Stimulated activated CD4-positive, alpha-beta T cell treated with anti-CD3 and anti-CD28 coated beads, Interleukin-12 subunit alpha, Interleukin-12 subunit beta, amount 100 ng/mL, for 48 hours (primary cell): ENCODE measurements at regions not wholly inside any gene's neighbourhood (a gene's known extent, or its start where the extent isn't known, plus 50 kb on each side); places are given as distances from the start of the nearest gene placed in this dataset.

ENCODE experiments used
- DNase-seq, 3 donors: peaks; one replicate each; pipeline ENCODE4 v3.0.0-alpha.2; 2020; ENCODE audit warnings: low read depth in 2 of 3, low spot score in 1 of 3

- no peak for DNase-seq
Measured at GRCh38 chr14:100463937-100464336, 123.3 kb downstream of the BEGAIN start.

DNA sequence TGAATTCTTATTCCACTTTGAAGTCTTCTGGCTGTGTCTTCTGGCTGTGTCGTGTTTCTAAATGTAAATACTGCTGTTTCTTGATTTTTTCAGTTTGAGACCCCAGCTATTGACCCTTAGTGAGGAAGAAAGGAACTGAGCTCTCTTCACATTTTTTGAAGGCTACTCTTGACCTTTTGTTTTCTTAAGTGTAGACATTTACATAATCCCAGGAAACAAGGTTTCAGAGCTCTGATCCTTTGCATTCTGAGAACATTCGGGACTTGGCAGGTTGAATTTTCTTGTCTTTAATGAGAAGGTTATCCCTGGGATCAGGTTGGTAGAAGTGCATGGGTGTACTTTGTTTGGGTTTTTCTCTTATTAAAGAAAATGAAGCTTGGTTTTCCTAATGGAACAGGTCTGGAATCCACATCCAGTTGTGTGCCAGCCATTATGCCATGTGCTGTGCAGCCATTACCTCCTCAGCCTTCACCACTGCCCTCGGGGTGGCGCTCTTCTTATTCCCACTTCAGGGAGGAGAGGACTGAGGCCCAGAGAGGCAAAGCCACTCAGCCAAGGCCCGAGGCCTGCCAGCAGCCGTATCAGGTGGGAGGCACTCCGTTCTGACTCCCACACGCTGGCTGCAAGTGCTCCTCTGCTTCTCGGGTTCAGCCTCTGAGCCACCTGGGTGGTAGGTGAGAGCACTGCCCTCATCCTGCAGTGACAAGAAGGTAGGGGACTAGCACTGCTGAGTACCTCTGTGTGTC lies 120.9 kb downstream of the BEGAIN start:
- DNase-seq, result no peak

GRCh38 chr14:100467046-100467750 lies 120.0 kb downstream of the BEGAIN start:
- no peak for DNase-seq

DNA sequence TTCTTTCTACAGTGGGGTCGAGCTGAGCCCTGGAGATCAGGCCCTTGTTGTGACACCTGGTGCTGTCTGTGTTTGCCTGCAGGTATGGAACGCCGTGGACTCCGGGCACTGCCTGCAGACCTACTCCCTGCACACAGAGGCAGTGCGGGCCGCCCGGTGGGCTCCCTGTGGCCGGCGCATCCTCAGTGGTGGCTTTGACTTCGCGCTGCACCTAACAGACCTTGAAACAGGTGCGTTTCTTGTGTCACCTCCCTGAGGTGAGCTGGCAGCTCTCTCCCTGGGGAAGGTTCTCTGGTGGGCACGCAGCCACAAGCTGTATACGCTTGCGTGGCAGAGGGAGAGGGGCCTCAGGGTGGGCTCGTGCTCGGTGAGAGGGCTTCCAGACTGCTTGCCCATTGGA lies 119.3 kb downstream of the BEGAIN start:
- DNase-seq, result no peak

- DNase-seq, result no peak
Measured at GRCh38 chr14:100468557-100468956, 118.7 kb downstream of the BEGAIN start.

- DNase-seq, result no peak
Measured at GRCh38 chr14:100469632-100470522, 117.3 kb downstream of the BEGAIN start.

DNA sequence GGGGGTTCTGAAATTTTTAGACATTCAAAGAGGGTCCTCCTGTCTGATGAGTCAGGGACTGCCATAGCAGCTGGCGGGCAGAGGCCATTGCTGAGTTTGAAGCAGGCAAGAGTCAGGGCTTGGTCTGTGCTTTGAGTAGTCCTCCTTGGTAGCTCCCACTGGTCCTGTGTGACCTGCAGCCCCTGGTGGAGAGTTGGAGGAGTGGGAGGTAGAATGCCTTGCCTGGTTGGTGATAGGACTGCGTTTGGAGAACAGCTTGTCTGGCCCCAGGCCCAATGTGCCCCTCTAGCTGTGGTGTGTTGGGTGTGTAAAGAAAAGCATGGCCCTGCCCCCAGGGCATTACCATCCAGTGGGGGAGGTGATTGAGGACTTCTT lies 116.7 kb downstream of the BEGAIN start:
- no peak for DNase-seq

- no peak for DNase-seq
Measured at GRCh38 chr14:100471441-100472093, 115.7 kb downstream of the BEGAIN start.

DNA sequence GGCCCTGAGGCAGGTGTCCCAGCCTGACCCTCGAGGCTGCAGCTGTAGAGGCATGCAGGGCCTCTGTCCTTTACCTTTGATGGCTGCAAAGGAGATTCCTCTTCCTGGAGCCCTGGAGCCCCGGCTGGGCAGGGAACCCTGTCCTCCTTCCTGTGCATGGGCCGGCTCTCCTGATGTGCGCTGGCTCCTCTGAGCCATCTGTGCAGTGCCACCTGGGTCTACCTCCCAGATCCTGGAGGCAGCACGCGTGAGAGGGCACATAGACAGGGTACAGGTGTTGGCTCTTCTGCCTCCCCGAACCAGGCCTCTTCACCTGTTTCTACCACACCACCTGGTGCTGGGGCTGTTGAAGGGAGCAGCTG lies 115.1 kb downstream of the BEGAIN start:
- DNase-seq, result no peak

DNA sequence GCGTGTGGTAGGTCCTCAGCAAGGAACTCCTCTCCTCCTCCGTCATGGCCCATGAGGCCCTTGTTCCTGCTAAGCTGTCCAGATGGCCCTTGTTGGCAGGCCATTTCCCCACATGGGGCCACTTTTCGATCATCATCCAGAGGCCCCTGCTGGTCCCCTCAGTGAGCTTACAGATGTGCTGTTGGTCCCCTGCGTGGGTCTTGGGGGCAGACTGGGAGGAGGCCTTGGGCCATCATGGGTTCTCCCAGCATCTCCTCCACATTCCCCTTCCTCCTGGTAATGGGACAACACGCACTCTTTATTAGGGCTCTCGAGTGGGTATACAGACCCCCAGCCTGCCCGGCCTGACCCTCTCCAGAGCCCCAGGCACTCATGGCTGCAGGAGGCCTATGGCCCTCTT lies 114.7 kb downstream of the BEGAIN start:
- no peak for DNase-seq

GRCh38 chr14:100473249-100473648 lies 114.0 kb downstream of the BEGAIN start:
- no peak for DNase-seq

DNA sequence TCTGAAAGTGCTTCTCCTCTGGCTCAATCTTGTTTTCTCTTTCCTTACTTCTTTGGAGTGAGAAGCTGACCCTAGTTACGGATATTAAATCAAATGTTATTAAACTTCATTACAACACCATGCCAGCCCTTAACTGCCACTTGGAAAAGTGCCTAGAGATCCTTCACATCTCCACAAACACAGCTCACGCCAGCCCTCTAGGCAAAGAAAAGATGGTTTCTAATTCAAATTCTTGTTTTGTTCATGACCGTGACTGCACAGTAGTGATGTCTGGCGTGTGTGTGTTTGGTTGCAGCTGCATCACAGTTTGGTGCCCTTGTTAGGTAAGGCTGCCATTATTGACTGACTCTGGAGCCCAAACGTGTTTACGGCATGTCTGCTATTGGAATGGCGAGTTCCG lies 113.0 kb downstream of the BEGAIN start:
- no peak for DNase-seq

- DNase-seq, result no peak
Measured at GRCh38 chr14:100475268-100475667, 111.9 kb downstream of the BEGAIN start.

DNA sequence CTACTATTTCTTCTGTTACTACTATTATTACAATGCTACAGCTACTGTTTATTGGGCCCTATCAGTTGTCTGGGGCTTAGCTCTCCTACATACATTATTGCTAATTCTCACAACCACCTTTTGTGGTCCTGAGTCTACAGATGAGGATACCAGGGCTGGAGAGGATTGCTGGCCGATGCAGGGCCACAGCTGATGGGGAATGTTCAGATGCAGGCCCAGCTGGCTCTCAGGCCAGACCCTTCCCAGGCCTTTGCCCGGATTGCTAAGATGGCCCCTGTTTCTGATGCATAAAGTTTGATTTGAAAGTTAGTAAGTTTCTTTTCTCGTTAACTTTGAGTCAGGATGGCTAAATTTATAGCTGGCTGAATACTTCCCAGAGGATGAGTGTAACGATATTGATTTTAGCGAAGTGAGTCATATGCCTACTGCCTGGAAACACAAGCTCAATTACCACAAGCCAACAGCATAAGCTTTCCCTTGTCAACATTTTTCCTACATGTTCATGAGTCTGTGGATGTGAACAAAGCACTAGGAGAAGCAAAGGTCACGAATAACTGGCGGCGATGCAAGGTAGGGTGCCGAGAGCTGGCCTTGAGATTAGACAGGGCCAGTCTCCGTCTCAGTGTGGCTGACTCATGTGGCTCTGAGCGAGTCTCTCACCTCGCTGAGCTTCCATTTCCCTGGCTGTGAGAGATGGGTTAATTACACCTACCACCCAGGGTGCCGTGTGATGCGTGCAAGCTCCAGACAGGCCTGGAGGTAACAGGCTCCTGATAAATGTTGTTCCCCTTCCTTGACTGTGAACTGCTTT lies 111.0 kb downstream of the BEGAIN start:
- no peak for DNase-seq

DNA sequence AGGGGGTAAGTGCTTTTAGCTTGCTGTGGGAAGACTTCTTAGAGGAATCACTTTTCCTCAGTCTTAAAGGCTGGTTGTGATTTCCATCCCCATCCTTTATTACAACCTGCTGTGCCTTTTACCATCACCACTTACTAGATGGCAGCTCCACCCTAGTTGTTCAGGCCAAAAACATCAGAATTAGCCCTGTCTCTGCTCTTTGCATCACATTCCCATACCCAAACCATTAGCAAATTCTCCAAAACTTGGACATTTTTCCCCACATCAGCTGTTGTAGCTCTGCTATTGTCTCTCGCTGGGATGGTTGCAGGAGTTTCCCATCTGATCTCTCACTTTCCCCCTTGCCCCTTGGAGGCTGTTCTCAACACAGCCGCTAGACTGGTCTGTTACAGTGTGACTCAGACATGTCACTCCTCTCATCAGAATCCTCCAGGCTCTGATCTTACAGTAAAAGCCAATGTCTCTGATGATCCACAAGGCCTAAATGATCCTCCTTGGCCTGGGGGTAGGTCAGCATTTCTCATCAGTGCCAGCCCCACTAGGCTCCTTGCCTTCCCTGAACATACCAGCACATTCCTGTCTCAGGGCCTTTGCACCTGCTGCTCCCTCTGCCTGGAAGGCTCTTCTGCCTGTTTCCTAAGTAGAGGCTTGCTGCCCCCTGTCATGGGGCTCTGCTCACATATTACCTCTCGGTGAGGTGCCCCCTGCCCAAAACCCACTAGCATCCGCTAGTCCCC lies 102.5 kb downstream of the BEGAIN start:
- DNase-seq, result no peak

GRCh38 chr14:100486025-100486828 lies 101.0 kb downstream of the BEGAIN start:
- DNase-seq, result peak; percentile 21 to 41 (median 32)
